Ishikawa (cell line): ENCODE measurements at regions not wholly inside any gene's neighbourhood (a gene's known extent, or its start where the extent isn't known, plus 50 kb on each side); places are given as distances from the start of the nearest gene placed in this dataset.

ENCODE experiments used
- EGR1 ChIP-seq: IDR thresholded peaks from 2 replicates; pipeline ENCODE4 v1.6.1; 2012
- EP300 ChIP-seq: IDR thresholded peaks from 2 replicates; pipeline ENCODE4 v1.6.1; 2012; ENCODE audit warnings: borderline replicate concordance
- FOXM1 ChIP-seq: IDR thresholded peaks from 2 replicates; pipeline ENCODE4 v1.6.1; 2012; ENCODE audit warnings: low read depth, borderline replicate concordance
- TF ChIP-seq, protein P1 (sequence below): IDR thresholded peaks from 2 replicates; pipeline ENCODE4 v1.6.1; 2012

DNA sequence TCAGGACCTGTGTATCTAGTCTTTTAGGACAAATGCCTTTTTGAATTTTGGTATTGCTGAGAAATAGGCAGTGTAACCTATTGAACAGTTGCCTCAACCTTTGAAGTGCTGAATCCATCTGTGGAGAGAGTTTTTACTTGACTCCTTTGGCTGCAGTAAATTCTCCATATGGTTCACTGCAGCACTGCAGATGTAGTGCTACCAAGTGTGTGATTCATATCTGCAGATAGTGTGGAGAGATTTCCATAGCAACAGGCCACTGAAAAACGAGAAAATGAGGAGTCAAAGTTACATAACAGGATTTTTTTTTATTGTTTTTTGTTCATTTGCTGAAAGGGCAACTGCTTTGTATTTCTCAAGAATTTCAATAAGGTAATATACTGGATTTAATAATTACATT lies 356.1 kb downstream of the RAB38 start:
- TF ChIP-seq EP300 = no peak
- no peak for TF ChIP-seq FOXM1
- TF ChIP-seq, protein P1, sequence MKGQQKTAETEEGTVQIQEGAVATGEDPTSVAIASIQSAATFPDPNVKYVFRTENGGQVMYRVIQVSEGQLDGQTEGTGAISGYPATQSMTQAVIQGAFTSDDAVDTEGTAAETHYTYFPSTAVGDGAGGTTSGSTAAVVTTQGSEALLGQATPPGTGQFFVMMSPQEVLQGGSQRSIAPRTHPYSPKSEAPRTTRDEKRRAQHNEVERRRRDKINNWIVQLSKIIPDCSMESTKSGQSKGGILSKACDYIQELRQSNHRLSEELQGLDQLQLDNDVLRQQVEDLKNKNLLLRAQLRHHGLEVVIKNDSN = no peak
- TF ChIP-seq EGR1 = no peak
